WTC11 (cell line): ENCODE measurements at regions not wholly inside any gene's neighbourhood (a gene's known extent, or its start where the extent isn't known, plus 50 kb on each side); places are given as distances from the start of the nearest gene placed in this dataset.

ENCODE experiments used
- AFF4 ChIP-seq: sonication (generic); formaldehyde crosslinking; IDR thresholded peaks from 2 replicates; pipeline ENCODE4 v1.8.1; 2023; ENCODE audit warnings: mild to moderate bottlenecking, missing genetic modification reagents, borderline replicate concordance
- AR ChIP-seq: fragments of 250-450 bp; sonication (Bioruptor Pico); IDR thresholded peaks from 2 replicates; pipeline ENCODE4 v1.9.0; 2021; ENCODE audit warnings: mild to moderate bottlenecking
- CBFB ChIP-seq: sonication (generic); formaldehyde crosslinking; IDR thresholded peaks from 2 replicates; pipeline ENCODE4 v1.8.1; 2022; ENCODE audit warnings: mild to moderate bottlenecking, low read depth, missing genetic modification reagents
- CREB1 ChIP-seq: sonication (generic); formaldehyde crosslinking; IDR thresholded peaks from 2 replicates; pipeline ENCODE4 v1.8.0; 2023; ENCODE audit warnings: mild to moderate bottlenecking, missing genetic modification reagents
- CTCF ChIP-seq: fragments of 200-600 bp; IDR thresholded peaks from 2 replicates; pipeline ENCODE4 v1.8.0; 2022; ENCODE audit warnings: antibody characterized with exemption
- ELF4 ChIP-seq: sonication (generic); formaldehyde crosslinking; IDR thresholded peaks from 2 replicates; pipeline ENCODE4 v1.8.1; 2022; ENCODE audit warnings: low read depth, mild to moderate bottlenecking, moderate library complexity, missing genetic modification reagents
- ESRRA ChIP-seq: sonication (generic); formaldehyde crosslinking; IDR thresholded peaks from 2 replicates; pipeline ENCODE4 v1.8.1; 2022; ENCODE audit warnings: mild to moderate bottlenecking, missing genetic modification reagents, borderline replicate concordance
- HMGXB4 ChIP-seq: sonication (generic); formaldehyde crosslinking; IDR thresholded peaks from 2 replicates; pipeline ENCODE4 v1.8.1; 2023; ENCODE audit warnings: mild to moderate bottlenecking, moderate library complexity, missing genetic modification reagents
- JUN ChIP-seq: sonication (generic); formaldehyde crosslinking; IDR thresholded peaks from 2 replicates; pipeline ENCODE4 v1.8.0; 2023; ENCODE audit warnings: mild to moderate bottlenecking, missing genetic modification reagents
- KAT7 ChIP-seq: sonication (generic); formaldehyde crosslinking; IDR thresholded peaks from 2 replicates; pipeline ENCODE4 v1.8.1; 2023; ENCODE audit warnings: missing genetic modification reagents, mild to moderate bottlenecking, borderline replicate concordance
- MAX ChIP-seq: sonication (generic); formaldehyde crosslinking; IDR thresholded peaks from 2 replicates; pipeline ENCODE4 v1.8.0; 2022; ENCODE audit warnings: mild to moderate bottlenecking, missing genetic modification reagents
- MLX ChIP-seq: sonication (generic); formaldehyde crosslinking; IDR thresholded peaks from 2 replicates; pipeline ENCODE4 v1.8.1; 2023; ENCODE audit warnings: mild to moderate bottlenecking, missing genetic modification reagents, moderate library complexity
- NR3C1 ChIP-seq: sonication (generic); formaldehyde crosslinking; conservative IDR thresholded peaks from 2 replicates; pipeline ENCODE4 v1.8.1; 2023; ENCODE audit warnings: low read depth, mild to moderate bottlenecking, missing genetic modification reagents

GRCh38 chr7:68893411-68893810 lies 704.9 kb upstream of the AUTS2 start:
- TF ChIP-seq CTCF (no peak), CBFB (CRISPR knock-in tag) (no peak), ESRRA (CRISPR knock-in tag) (no peak), AFF4 (CRISPR knock-in tag) (no peak), ELF4 (CRISPR knock-in tag) (no peak), HMGXB4 (no peak), CREB1 (CRISPR knock-in tag) (no peak), MAX (CRISPR knock-in tag) (no peak), KAT7 (CRISPR knock-in tag) (no peak), MLX (CRISPR knock-in tag) (no peak), NR3C1 (CRISPR knock-in tag) (no peak), AR (CRISPR knock-in tag) (no peak), JUN (CRISPR knock-in tag) (no peak)
